K562 (cell line): ENCODE measurements at regions not wholly inside any gene's neighbourhood (a gene's known extent, or its start where the extent isn't known, plus 50 kb on each side); places are given as distances from the start of the nearest gene placed in this dataset.

Source experiments
- CEBPB ChIP-seq: fragments of 450-650 bp; IDR thresholded peaks from 2 replicates; pipeline ENCODE4 v1.6.1; 2016; ENCODE audit warnings: missing genetic modification characterization, missing compliant biosample characterization
- CHAMP1 ChIP-seq: fragments of 450-650 bp; IDR thresholded peaks from 2 replicates; pipeline ENCODE4 v1.6.1; 2016; ENCODE audit warnings: mild to moderate bottlenecking
- FOXJ3 ChIP-seq: sonication (generic); formaldehyde crosslinking; IDR thresholded peaks from 2 replicates; pipeline ENCODE4 v1.4.0; 2020; ENCODE audit warnings: mild to moderate bottlenecking, missing genetic modification reagents
- NR2C2 ChIP-seq, 2 experiments: fragments of 200-800 bp in 1 of 2; sonication (Bioruptor generic) in 1 of 2; sonication (generic) in 1 of 2; formaldehyde crosslinking in 1 of 2; IDR thresholded peaks; 2 replicates each; pipeline versions ENCODE4 v1.6.1 to v1.8.0; 2016 to 2022; ENCODE audit warnings: mild to moderate bottlenecking in 1 of 2, missing compliant biosample characterization in 1 of 2, missing genetic modification characterization in 1 of 2, missing genetic modification reagents in 1 of 2
- POLR2AphosphoS5 ChIP-seq: IDR thresholded peaks from 2 replicates; pipeline ENCODE4 v1.6.1; 2011; ENCODE audit warnings: mild to moderate bottlenecking, low read depth, low read length, moderate library complexity; ENCODE audit not compliant: control insufficient read depth, insufficient read depth
- SAFB ChIP-seq: fragments of 200-400 bp; formaldehyde crosslinking; IDR thresholded peaks from 2 replicates; pipeline ENCODE4 v1.6.1; 2017; ENCODE audit warnings: low read depth, low read length, borderline replicate concordance
- SRF ChIP-seq, 2 experiments: fragments of 250-450, 450-650 bp in 1 of 2; sonication (Bioruptor Pico) in 1 of 2; sonication (generic) in 1 of 2; formaldehyde crosslinking; IDR thresholded peaks; 2 replicates each; pipeline versions ENCODE4 v1.5.0 to v1.5.1; 2020 to 2022; ENCODE audit warnings: mild to moderate bottlenecking in 1 of 2, missing genetic modification reagents in 1 of 2
- USF2 ChIP-seq: sonication (generic); formaldehyde crosslinking; IDR thresholded peaks from 2 replicates; pipeline ENCODE4 v1.5.0; 2020; ENCODE audit warnings: missing genetic modification reagents
- ZNF592 ChIP-seq: fragments of 450-650 bp; IDR thresholded peaks from 2 replicates; pipeline ENCODE4 v1.6.1; 2017; ENCODE audit warnings: antibody characterized with exemption, mild to moderate bottlenecking
- TF ChIP-seq, protein P1 (sequence below): conservative IDR thresholded peaks from 2 replicates; pipeline ENCODE4 v1.6.1; 2011; ENCODE audit warnings: low read depth, mild to moderate bottlenecking, low read length; ENCODE audit not compliant: control insufficient read depth
- TF ChIP-seq, protein P2 (sequence below): fragments of 250-450 bp; sonication (Bioruptor Pico); IDR thresholded peaks from 2 replicates; pipeline ENCODE4 v1.6.1; 2021; ENCODE audit warnings: mild to moderate bottlenecking
- TF ChIP-seq, protein P3 (sequence below), 2 experiments: fragments of 450-650 bp; IDR thresholded peaks; 2 replicates each; pipeline ENCODE4 v1.6.1; 2018; ENCODE audit warnings: mild to moderate bottlenecking in 2 of 2, low read depth in 1 of 2; ENCODE audit not compliant: partially characterized antibody in 2 of 2
- TF ChIP-seq, protein P4 (sequence below), 3 experiments: IDR thresholded peaks in 2 of 3; conservative IDR thresholded peaks in 1 of 3; 2 replicates each; pipeline ENCODE4 v1.5.1; 2011 to 2012; ENCODE audit warnings: low read length in 3 of 3, mild to moderate bottlenecking in 3 of 3, control low read depth in 2 of 3, improper control_type of control experiment in 1 of 3, inconsistent platforms in 1 of 3, low read depth in 1 of 3, mixed read lengths in 1 of 3, moderate library complexity in 1 of 3; ENCODE audit not compliant: insufficient read depth in 2 of 3

GRCh38 chr12:111203446-111203845 is 165.4 kb downstream of the PHETA1 start:
- TF ChIP-seq, protein P1, sequence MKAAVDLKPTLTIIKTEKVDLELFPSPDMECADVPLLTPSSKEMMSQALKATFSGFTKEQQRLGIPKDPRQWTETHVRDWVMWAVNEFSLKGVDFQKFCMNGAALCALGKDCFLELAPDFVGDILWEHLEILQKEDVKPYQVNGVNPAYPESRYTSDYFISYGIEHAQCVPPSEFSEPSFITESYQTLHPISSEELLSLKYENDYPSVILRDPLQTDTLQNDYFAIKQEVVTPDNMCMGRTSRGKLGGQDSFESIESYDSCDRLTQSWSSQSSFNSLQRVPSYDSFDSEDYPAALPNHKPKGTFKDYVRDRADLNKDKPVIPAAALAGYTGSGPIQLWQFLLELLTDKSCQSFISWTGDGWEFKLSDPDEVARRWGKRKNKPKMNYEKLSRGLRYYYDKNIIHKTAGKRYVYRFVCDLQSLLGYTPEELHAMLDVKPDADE, result no peak
- TF ChIP-seq POLR2AphosphoS5, result no peak
- TF ChIP-seq CEBPB (tag), result no peak
- TF ChIP-seq NR2C2 (CRISPR knock-in tag; IDR thresholded peaks at IDR 0.05), result no peak
- no peak for TF ChIP-seq NR2C2 (tag; IDR thresholded peaks at IDR 0.05)
- TF ChIP-seq USF2 (CRISPR knock-in tag), result no peak
- TF ChIP-seq, protein P2, sequence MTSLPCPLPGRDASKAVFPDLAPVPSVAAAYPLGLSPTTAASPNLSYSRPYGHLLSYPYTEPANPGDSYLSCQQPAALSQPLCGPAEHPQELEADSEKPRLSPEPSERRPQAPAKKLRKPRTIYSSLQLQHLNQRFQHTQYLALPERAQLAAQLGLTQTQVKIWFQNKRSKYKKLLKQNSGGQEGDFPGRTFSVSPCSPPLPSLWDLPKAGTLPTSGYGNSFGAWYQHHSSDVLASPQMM (CRISPR knock-in tag), result no peak
- TF ChIP-seq SAFB, result no peak
- TF ChIP-seq, protein P3, sequence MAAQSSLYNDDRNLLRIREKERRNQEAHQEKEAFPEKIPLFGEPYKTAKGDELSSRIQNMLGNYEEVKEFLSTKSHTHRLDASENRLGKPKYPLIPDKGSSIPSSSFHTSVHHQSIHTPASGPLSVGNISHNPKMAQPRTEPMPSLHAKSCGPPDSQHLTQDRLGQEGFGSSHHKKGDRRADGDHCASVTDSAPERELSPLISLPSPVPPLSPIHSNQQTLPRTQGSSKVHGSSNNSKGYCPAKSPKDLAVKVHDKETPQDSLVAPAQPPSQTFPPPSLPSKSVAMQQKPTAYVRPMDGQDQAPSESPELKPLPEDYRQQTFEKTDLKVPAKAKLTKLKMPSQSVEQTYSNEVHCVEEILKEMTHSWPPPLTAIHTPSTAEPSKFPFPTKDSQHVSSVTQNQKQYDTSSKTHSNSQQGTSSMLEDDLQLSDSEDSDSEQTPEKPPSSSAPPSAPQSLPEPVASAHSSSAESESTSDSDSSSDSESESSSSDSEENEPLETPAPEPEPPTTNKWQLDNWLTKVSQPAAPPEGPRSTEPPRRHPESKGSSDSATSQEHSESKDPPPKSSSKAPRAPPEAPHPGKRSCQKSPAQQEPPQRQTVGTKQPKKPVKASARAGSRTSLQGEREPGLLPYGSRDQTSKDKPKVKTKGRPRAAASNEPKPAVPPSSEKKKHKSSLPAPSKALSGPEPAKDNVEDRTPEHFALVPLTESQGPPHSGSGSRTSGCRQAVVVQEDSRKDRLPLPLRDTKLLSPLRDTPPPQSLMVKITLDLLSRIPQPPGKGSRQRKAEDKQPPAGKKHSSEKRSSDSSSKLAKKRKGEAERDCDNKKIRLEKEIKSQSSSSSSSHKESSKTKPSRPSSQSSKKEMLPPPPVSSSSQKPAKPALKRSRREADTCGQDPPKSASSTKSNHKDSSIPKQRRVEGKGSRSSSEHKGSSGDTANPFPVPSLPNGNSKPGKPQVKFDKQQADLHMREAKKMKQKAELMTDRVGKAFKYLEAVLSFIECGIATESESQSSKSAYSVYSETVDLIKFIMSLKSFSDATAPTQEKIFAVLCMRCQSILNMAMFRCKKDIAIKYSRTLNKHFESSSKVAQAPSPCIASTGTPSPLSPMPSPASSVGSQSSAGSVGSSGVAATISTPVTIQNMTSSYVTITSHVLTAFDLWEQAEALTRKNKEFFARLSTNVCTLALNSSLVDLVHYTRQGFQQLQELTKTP (IDR thresholded peaks at IDR 0.05; ENCODE audit: low read depth in 1 of 2, partially characterized antibody in 2 of 2), result no peak
- no peak for TF ChIP-seq CHAMP1
- TF ChIP-seq ZNF592, result no peak
- TF ChIP-seq FOXJ3, result no peak
- TF ChIP-seq, protein P4, sequence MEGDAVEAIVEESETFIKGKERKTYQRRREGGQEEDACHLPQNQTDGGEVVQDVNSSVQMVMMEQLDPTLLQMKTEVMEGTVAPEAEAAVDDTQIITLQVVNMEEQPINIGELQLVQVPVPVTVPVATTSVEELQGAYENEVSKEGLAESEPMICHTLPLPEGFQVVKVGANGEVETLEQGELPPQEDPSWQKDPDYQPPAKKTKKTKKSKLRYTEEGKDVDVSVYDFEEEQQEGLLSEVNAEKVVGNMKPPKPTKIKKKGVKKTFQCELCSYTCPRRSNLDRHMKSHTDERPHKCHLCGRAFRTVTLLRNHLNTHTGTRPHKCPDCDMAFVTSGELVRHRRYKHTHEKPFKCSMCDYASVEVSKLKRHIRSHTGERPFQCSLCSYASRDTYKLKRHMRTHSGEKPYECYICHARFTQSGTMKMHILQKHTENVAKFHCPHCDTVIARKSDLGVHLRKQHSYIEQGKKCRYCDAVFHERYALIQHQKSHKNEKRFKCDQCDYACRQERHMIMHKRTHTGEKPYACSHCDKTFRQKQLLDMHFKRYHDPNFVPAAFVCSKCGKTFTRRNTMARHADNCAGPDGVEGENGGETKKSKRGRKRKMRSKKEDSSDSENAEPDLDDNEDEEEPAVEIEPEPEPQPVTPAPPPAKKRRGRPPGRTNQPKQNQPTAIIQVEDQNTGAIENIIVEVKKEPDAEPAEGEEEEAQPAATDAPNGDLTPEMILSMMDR (IDR thresholded peaks at IDR 0.05 in 2 of 3, conservative IDR thresholded peaks at IDR 0.05 in 1 of 3; ENCODE audit: insufficient read depth in 2 of 3, low read depth in 1 of 3, low read length in 3 of 3), result no peak
- TF ChIP-seq SRF (CRISPR knock-in tag; IDR thresholded peaks at IDR 0.05), result no peak
